NK-92 treated with Interleukin-12 subunit alpha and Interleukin-12 subunit beta, amount 100 ng/mL, for 24 hours (cell line): ENCODE measurements at regions not wholly inside any gene's neighbourhood (a gene's known extent, or its start where the extent isn't known, plus 50 kb on each side); places are given as distances from the start of the nearest gene placed in this dataset.

Source experiments
- DNase-seq: peaks from one replicate; lab custom pipeline; 2025; lab: John Stamatoyannopoulos, UW

- no peak for DNase-seq
Measured at GRCh38 chr11:104594228-104594958, 303.9 kb downstream of the CASP12 start.

DNA sequence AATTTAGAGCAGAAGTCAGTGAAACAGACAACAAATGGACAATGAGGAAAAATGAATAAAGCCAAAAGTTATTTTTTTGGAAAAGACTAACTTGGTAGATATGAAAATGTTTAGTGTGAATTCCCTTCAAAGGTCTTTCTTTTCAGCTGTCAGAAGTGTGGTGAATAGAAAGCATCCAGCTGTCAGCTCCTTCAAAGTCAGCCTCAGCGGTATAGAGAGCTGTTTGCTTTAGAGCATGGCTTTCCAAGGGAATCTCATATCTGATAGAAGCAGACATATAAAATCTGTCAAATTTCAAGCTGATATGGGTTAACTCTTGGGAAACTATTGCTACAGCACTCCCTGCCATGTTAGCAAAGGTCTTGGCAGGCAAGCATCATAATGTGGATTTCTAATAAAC, 309.3 kb downstream of the CASP12 start:
- DNase-seq: no peak

DNA sequence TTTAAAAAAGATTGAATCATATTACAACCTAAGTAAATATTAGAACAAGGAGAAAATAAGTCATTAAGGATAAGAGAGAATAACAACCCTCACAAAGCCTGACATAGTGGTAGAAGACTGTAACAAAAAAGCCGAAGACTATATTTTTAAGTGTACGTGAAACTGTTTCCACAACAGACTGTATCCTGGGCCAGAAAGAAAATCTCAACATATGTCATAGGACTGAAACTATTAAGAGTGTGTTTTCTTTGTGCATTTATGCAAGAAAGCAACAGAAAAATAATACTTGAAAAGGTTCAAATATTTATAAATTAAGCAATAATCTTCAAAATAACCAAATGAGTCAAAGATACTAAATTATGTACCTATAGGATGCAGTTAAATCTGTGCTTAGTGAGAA, 309.8 kb downstream of the CASP12 start:
- DNase-seq: no peak

DNA sequence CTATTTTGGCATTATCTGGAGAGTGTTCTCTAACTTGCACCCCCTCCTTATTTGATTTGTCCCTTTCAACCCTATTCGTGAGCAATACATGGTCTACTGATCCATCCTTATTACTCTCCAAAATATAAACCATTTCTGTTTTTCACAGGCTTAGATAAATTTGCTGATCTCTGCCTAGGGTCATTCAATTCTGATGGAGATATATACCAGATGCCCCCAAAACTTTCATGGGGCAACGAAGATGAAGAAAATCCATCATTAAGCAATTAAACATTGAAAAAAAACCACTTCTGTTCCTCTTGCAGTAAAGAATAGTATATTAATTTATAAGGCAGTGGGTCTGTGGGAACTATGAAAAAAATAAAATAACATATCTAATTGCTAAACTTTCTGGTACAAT, 313.4 kb downstream of the CASP12 start:
- DNase-seq: no peak

- no peak for DNase-seq
Measured at GRCh38 chr11:104583857-104584256, 314.4 kb downstream of the CASP12 start.

DNA sequence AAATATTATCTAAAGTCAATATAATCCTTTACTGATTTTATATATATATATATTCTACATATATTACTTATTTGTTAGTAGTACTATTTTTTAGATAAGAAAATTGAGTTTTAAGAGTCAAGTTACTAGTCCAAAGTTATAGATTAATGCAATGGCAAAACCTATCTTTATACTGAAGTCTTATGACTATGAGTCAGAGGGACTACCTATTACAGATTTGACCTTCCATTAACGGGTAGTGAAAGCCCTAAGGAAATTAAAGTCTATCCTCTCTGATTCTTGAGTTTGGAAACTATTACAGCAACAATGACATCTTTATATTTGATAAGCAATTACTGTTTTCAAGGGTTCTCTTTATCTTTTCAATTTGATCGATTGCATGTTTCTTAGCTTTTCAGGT, 315.8 kb downstream of the CASP12 start:
- DNase-seq: no peak

GRCh38 chr11:104581246-104581980, 316.8 kb downstream of the CASP12 start:
- no peak for DNase-seq

- no peak for DNase-seq
Measured at GRCh38 chr11:104573441-104573990, 324.7 kb downstream of the CASP12 start.

- no peak for DNase-seq
Measured at GRCh38 chr11:104572279-104572678, 326.0 kb downstream of the CASP12 start.

DNA sequence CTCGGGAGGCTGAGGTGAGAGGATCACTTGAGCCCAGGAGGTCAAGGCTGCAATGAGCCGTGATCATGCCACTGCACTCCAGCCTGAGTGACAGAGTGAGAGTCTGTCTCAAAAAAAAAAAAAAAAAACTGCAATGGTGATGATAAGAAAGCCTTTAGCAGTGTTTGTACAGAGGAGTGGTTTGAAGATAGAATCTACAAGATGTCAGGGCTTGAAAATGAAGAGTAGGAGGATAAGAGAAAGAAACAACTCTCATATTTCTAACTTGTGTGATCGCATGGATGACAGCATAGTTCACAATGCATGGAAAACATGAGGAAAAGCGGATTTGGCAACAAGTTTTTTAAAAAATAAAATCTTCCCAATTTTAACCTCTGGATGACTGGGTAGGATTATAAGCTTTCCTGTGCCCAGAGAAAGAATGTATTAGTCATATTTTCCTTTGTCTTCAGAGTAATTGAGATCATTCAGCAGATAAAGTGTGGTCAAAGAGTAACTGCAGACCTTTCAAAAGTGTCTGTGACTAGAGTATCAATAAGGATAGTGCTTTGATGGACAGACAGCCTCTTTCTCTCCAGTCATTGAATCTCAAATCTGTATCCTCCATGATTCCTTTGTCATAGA, 328.1 kb downstream of the CASP12 start:
- DNase-seq: no peak

- no peak for DNase-seq
Measured at GRCh38 chr11:104565583-104565961, 332.7 kb downstream of the CASP12 start.

- no peak for DNase-seq
Measured at GRCh38 chr11:104564921-104565582, 333.2 kb downstream of the CASP12 start.

DNA sequence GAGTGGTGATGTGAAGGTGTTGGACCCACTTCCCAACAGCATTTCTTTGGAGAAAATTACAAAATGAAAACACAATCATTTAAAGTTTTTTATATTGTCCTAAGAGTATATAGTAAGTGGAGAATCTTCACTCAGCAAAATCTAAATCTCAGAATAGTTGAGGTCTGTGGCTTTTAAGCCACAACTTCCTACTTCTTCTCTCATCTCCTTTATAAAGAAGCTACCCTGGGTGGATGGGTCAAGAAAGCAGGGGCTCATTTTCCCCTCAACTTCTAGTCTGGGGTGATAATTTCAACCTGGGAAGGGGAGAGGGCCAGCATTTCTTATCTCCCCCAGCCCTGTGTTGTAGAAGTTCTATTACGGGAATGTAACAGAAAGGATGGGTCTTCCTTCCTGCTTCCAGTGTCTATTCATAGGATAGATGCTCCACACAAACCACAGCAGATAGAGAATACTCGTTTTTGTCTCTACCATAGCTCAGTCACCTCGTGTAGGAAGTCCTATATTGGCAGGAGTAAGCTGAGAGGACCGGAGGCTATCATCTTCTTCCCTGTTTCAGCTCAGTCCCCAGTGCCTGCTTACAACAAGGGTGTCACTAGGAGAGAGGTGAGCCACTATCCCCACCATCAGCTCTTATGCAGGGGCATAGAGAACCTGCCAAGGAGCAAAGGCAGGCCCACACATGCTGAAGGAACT, 341.5 kb downstream of the CASP12 start:
- DNase-seq: no peak

GRCh38 chr11:104549019-104549418, 349.2 kb downstream of the CASP12 start:
- no peak for DNase-seq

DNA sequence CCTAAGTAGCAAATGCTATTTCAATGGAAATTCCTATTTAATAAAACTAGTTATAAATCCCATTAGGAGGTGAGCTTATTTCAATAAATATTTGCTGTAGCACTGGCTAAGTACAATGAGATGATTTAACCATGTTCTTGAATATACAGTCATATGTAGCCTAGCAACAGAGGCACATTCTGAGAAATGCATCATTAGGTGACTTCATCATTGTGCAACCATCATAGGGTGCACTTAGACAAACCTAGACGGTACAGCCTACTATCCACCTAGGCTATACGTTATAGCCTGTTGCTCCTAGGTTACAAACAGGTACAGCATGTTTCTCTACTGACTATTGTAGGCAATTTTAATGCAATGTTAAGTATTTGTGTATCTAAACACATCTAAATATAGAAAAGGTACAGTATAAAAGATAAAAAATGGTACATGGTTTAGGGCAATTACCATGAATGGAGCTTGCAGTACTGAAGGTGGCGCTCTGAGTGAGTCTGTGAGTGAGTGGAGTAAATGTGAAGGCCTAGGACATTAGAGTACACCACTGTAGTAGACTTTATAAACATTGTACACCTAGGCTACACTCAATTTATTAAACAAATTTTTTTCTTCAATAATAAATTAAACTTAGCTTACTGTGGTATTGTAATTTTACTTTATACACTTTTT, 350.1 kb downstream of the CASP12 start:
- no peak for DNase-seq

- DNase-seq: no peak
Measured at GRCh38 chr11:104546501-104546900, 351.8 kb downstream of the CASP12 start.

- no peak for DNase-seq
Measured at GRCh38 chr11:104541701-104542100, 356.6 kb downstream of the CASP12 start.

DNA sequence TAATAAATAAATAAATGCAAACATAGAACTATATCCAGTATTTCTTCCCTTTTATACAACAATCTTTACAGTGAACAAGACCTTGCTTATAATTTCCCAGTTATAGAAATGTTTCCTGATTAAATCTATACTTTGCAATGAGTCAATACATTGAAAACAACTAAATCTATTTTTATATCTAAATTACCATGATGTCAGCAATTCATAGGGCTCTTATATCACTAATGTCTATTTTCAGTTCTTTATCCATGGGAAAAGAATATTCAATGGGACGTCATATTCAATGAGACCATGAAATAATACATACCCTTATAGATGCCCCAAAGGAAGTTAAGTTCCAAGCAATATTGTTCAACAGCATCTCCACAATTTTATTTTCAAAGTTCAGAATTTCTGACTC, 359.9 kb downstream of the CASP12 start:
- no peak for DNase-seq

DNA sequence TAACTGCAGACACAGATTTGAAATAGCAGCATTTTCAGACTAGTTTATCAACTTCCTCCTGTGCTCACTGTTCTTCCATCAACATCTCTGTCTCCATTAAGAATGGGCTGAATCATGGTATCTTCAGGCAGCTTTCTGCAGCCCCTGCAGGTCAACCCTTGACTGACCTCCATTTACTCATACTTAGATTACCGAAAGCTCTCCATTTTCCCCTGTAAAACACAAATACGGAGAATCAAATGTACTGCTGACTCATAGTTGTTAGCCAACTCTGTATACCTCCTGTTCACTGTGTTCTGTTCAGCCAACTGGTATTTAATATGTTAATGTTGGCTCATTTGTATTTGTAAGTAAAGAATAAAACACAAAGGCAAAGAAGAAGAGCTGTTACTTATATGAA, 364.0 kb downstream of the CASP12 start:
- no peak for DNase-seq

DNA sequence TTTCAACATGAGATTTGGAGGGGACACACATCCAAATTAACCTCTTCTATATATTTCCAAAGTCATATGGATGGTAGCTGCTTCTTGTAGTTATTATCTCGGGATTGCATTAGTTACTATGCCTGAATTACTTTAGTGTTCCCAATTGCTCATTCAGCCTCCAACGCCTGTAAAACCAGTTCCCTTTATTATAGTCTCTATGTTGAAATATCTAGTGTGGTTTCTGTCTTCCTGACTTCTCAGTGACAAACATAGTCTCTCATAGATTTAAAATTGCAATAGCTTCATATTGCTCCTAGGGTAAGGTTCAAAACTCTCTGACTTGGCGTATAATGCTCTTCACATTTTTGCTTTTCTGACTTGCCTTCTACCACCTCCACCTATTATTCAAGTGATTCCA, 366.4 kb downstream of the CASP12 start:
- DNase-seq: no peak

DNA sequence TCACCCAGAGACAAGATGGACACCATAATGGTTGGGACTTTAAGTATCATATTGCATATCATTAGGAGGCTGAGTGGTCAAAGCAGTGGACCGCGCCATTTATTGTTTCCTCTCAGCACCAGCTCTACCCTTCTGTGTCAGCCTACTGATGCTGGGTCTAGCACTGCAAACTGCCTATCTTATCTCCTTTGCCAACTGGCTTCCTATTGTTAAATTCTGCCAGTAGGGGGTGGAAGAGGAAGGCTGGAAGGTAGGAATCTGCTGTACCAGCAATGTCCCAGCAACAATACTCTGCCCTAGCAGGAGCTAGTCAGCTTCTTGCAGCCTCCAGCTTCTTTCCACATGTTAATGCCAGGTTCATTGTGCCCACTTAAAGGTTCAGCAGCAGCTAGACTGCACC, 367.1 kb upstream of the PDGFD start:
- DNase-seq: no peak
